DMS53 treated with DMSO at 0.1 percent for 48 hours (cell line): ENCODE measurements at regions not wholly inside any gene's neighbourhood (a gene's known extent, or its start where the extent isn't known, plus 50 kb on each side); places are given as distances from the start of the nearest gene placed in this dataset.

Experiments used
- DNase-seq: peaks from one replicate; lab custom pipeline; 2025; ENCODE audit not compliant: unreplicated experiment; lab: John Stamatoyannopoulos, UW

GRCh38 chr14:38904959-38905358 is 198.1 kb downstream of the SEC23A start:
- DNase-seq, result no peak

- DNase-seq, result no peak
These were observed 201.2 kb downstream of the SEC23A start for GRCh38 chr14:38901791-38902190.

GRCh38 chr14:38900887-38901286 is 202.1 kb downstream of the SEC23A start:
- DNase-seq, result no peak

GRCh38 chr14:38887696-38888095 is 215.3 kb downstream of the SEC23A start:
- DNase-seq, result no peak

GRCh38 chr14:38884109-38884508 is 218.9 kb downstream of the SEC23A start:
- no peak for DNase-seq

- DNase-seq, result no peak
These were observed 219.9 kb downstream of the SEC23A start for GRCh38 chr14:38883127-38883526.

GRCh38 chr14:38882533-38882932 is 220.5 kb downstream of the SEC23A start:
- DNase-seq, result peak; percentile 51

GRCh38 chr14:38880643-38881524 is 222.2 kb downstream of the SEC23A start:
- no peak for DNase-seq

- no peak for DNase-seq
These were observed 225.2 kb downstream of the SEC23A start for GRCh38 chr14:38877744-38878388.

- DNase-seq, result no peak
These were observed 228.3 kb downstream of the SEC23A start for GRCh38 chr14:38874721-38875120.

- no peak for DNase-seq
These were observed 229.0 kb downstream of the SEC23A start for GRCh38 chr14:38873941-38874612.

- no peak for DNase-seq
These were observed 232.7 kb downstream of the SEC23A start for GRCh38 chr14:38870296-38870836.

GRCh38 chr14:38868399-38869290 is 234.4 kb downstream of the SEC23A start:
- peak; percentile 51 for DNase-seq

- DNase-seq, result peak; percentile 55
These were observed 235.4 kb downstream of the SEC23A start for GRCh38 chr14:38867561-38868150.

GRCh38 chr14:38866461-38866860 is 236.6 kb downstream of the SEC23A start:
- DNase-seq, result no peak

- DNase-seq, result no peak
These were observed 240.7 kb downstream of the SEC23A start for GRCh38 chr14:38862366-38862765.

GRCh38 chr14:38860530-38860929 is 242.5 kb downstream of the SEC23A start:
- DNase-seq, result no peak

- no peak for DNase-seq
These were observed 246.2 kb downstream of the SEC23A start for GRCh38 chr14:38856798-38857197.

GRCh38 chr14:38855513-38855912 is 247.5 kb downstream of the SEC23A start:
- DNase-seq, result no peak

- no peak for DNase-seq
These were observed 251.9 kb downstream of the SEC23A start for GRCh38 chr14:38851111-38851510.
